ENCODE measurements at regions not wholly inside any gene's neighbourhood (a gene's known extent, or its start where the extent isn't known, plus 50 kb on each side); places are given as distances from the start of the nearest gene placed in this dataset.

- no peak for FAIRE-seq
- POLR2A ChIA-PET (ENCODE audit: partially characterized antibody), result no interaction called here
- no peak overlapping the region for H3K4ac ChIP-seq (replicated peaks; ENCODE audit: insufficient read length, low read depth, low read length)
These were observed 190.4 kb upstream of the RPRM start for GRCh38 chr2:153668923-153669322.

More at GRCh38 chr2:153668923-153669322, 190.4 kb upstream of the RPRM start:
- H3K27me3 ChIP-seq (replicated peaks in 1 of 4; ENCODE audit: control insufficient read depth in 3 of 4, extremely low read depth in 1 of 4, insufficient read depth in 3 of 4, low read length in 3 of 4), result no peaks in the 10 kb centered on the region
- WGBS, 2 experiments (ENCODE audit: extremely low coverage in 1 of 2, insufficient coverage in 1 of 2, insufficient read length in 1 of 2, insufficient replicate concordance in 2 of 2, low coverage in 1 of 2, low lambda C conversion rate in 2 of 2, missing lambda C conversion rate in 1 of 2), result 91% methylated on average over 2 of the region's 2 CpGs; no CpG with 5 or more reads in 1 of the 2 experiments
- TF ChIP-seq RBBP5 (IDR thresholded peaks at IDR 0.05; ENCODE audit: borderline replicate concordance, low read depth, low read length), result no peak
- TF ChIP-seq CBX8 (IDR thresholded peaks at IDR 0.05; ENCODE audit: borderline replicate concordance, low read depth, low read length), result no peak
- no peak for TF ChIP-seq RAD21 (IDR thresholded peaks at IDR 0.05 in 1 of 2, conservative IDR thresholded peaks at IDR 0.05 in 1 of 2; ENCODE audit: low read depth in 2 of 2, low read length in 2 of 2)
- TF ChIP-seq CHD1 (IDR thresholded peaks at IDR 0.05; ENCODE audit: low read depth, low read length), result no peak
- no peak for TF ChIP-seq MAX (IDR thresholded peaks at IDR 0.05)
- no peak for TF ChIP-seq CBX5 (IDR thresholded peaks at IDR 0.05; ENCODE audit: low read depth, low read length)
- TF ChIP-seq SUZ12 (IDR thresholded peaks at IDR 0.05; ENCODE audit: low read length), result no peak
- TF ChIP-seq SRF (IDR thresholded peaks at IDR 0.05; ENCODE audit: low read depth, low read length), result no peak
- no peak for TF ChIP-seq FOSL1 (IDR thresholded peaks at IDR 0.05; ENCODE audit: insufficient read depth, low read depth, low read length)
- no peak for TF ChIP-seq BCL11A (IDR thresholded peaks at IDR 0.05; ENCODE audit: low read depth in 2 of 2, low read length in 2 of 2)
- no peak for TF ChIP-seq HDAC2 (IDR thresholded peaks at IDR 0.05; ENCODE audit: borderline replicate concordance in 1 of 2, low read depth in 2 of 2, low read length in 2 of 2)
- no peak for TF ChIP-seq ATF3 (IDR thresholded peaks at IDR 0.05; ENCODE audit: insufficient read depth, low read depth, low read length)
- no peaks in the 10 kb centered on the region for H3K36me3 ChIP-seq (ENCODE audit: control insufficient read depth in 2 of 4, insufficient read depth in 4 of 4, low read length in 3 of 4)
- no peak overlapping the region for H3K9ac ChIP-seq (replicated peaks in 1 of 4; ENCODE audit: extremely low read depth in 1 of 4, low read depth in 3 of 4, low read length in 3 of 4)
- H3K79me1 ChIP-seq (ENCODE audit: low read depth, low read length), result no peaks in the 10 kb centered on the region; the same call in 1 of the 2 replicates
- peaks cover 4 to 10% of the 10 kb centered on the region in 2 experiments; a peak in 2 of 4 replicates for H3K9me3 ChIP-seq (ENCODE audit: insufficient read depth in 2 of 2, low read depth in 1 of 2, low read length in 1 of 2)
- no peaks in the 10 kb centered on the region for H3K4me1 ChIP-seq (replicated peaks in 1 of 4; ENCODE audit: control insufficient read depth in 3 of 4, insufficient read depth in 4 of 4, low read length in 3 of 4)
- no peak overlapping the region for H2BK12ac ChIP-seq (ENCODE audit: low read depth, low read length)
- no peak overlapping the region for H4K91ac ChIP-seq (replicated peaks; ENCODE audit: insufficient read length, low read length)
- no peak overlapping the region; the same call in 1 of the 2 replicates for H2BK5ac ChIP-seq (ENCODE audit: low read depth, low read length)
- no peak overlapping the region for H3K14ac ChIP-seq (ENCODE audit: insufficient read length)
- no peaks in the 10 kb centered on the region for H4K20me1 ChIP-seq (replicated peaks in 1 of 2; ENCODE audit: control insufficient read depth in 1 of 2, insufficient read depth in 2 of 2, low read length in 2 of 2)
- no peak overlapping the region for H2BK20ac ChIP-seq (ENCODE audit: low read length)
- H2BK120ac ChIP-seq (replicated peaks; ENCODE audit: low read depth, low read length), result no peak overlapping the region
- no peak for DNase-seq (ENCODE audit: low read depth in 1 of 2, low spot score in 2 of 2)
- no peak overlapping the region for H3K56ac ChIP-seq (replicated peaks; ENCODE audit: insufficient read length, low read depth, low read length)
- H2BK15ac ChIP-seq (ENCODE audit: low read length), result no peak overlapping the region
- H3K23me2 ChIP-seq (ENCODE audit: low read depth, low read length), result no peaks in the 10 kb centered on the region
- H3K27ac ChIP-seq (ENCODE audit: low read depth, low read length), result no peak overlapping the region
- H2AFZ ChIP-seq (ENCODE audit: low read length), result no peak overlapping the region
- no peak overlapping the region for H2AK5ac ChIP-seq (ENCODE audit: low read depth, low read length)
- no peak overlapping the region for H3K23ac ChIP-seq (ENCODE audit: insufficient read length)
- no peak overlapping the region for H3K4me3 ChIP-seq (ENCODE audit: extremely low read depth in 1 of 4, insufficient read depth in 2 of 4, low read depth in 3 of 4, low read length in 4 of 4)
- no peak overlapping the region for H3K18ac ChIP-seq (ENCODE audit: extremely low read depth, low read length)
- H3K4me2 ChIP-seq (ENCODE audit: insufficient read depth in 1 of 2, low read depth in 2 of 2, low read length in 2 of 2), result no peak overlapping the region
- H4K5ac ChIP-seq (ENCODE audit: insufficient read length, low read depth, low read length), result no peak overlapping the region
- H3K79me2 ChIP-seq (ENCODE audit: control insufficient read depth in 1 of 2, insufficient read depth in 2 of 2, low read length in 2 of 2), result no peaks in the 10 kb centered on the region
- H4K8ac ChIP-seq (ENCODE audit: extremely low read depth, insufficient read depth, low read length), result no peak overlapping the region
- CTCF ChIA-PET (ENCODE audit: partially characterized antibody), result interaction anchor here (0.5 to 1.2 kb wide), 2 partner anchors 12 to 969 kb away, joined by 3 read pairs; no protein-coding TSS in a partner anchor
